Erythroblast (primary cell): ENCODE measurements at regions not wholly inside any gene's neighbourhood (a gene's known extent, or its start where the extent isn't known, plus 50 kb on each side); places are given as distances from the start of the nearest gene placed in this dataset.
"Not testable (repeated sequence)": the region's sequence is repeated elsewhere in the genome, so short reads cannot be mapped to it uniquely, and the experiment has no call there.

Experiments
- GATA1 ChIP-seq: IDR thresholded peaks from 2 replicates; pipeline ENCODE4 v1.6.1; 2011; ENCODE audit warnings: low read depth, mild to moderate bottlenecking, control low read depth, low read length, moderate library complexity
- POLR2A ChIP-seq: IDR thresholded peaks from 2 replicates; pipeline ENCODE4 v1.6.1; 2011; ENCODE audit warnings: mild to moderate bottlenecking, low read length

- not testable (repeated sequence) for TF ChIP-seq POLR2A, GATA1
These were observed 79.4 kb upstream of the GNAZ start for GRCh38 chr22:22990711-22991505.
